Neural progenitor cell (in vitro differentiated cells): ENCODE measurements at regions not wholly inside any gene's neighbourhood (a gene's known extent, or its start where the extent isn't known, plus 50 kb on each side); places are given as distances from the start of the nearest gene placed in this dataset.

Source experiments
- EZH2 ChIP-seq: fragments of 200-600 bp; sonication (generic); IDR thresholded peaks from 2 replicates; pipeline ENCODE4 v1.6.1; 2017; ENCODE audit warnings: antibody characterized with exemption, mild to moderate bottlenecking, moderate library complexity
- TF ChIP-seq, protein P1 (sequence below): fragments of 200-600 bp; sonication (generic); IDR thresholded peaks from 2 replicates; pipeline ENCODE4 v1.5.1; 2017; ENCODE audit warnings: antibody characterized with exemption, mild to moderate bottlenecking

DNA sequence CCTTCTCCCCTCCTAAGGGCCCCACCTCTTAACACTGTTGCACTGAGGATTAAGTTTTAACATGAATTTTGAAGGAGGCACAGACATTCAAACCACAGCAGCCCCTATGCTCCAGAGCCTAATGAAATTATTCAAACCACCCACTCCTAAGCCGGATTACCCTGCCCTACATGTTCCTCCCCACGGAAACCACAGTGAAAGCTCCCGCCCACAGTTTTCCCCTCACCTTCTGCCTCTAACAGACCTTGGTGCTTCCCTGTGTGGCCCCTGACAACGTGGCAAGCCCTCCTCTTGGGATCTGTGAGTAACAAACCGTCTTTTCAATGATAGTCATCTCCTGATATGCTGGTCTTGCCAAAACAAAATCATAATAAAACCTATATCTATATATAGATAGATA lies 74.8 kb downstream of the RIN2 start:
- TF ChIP-seq, protein P1, sequence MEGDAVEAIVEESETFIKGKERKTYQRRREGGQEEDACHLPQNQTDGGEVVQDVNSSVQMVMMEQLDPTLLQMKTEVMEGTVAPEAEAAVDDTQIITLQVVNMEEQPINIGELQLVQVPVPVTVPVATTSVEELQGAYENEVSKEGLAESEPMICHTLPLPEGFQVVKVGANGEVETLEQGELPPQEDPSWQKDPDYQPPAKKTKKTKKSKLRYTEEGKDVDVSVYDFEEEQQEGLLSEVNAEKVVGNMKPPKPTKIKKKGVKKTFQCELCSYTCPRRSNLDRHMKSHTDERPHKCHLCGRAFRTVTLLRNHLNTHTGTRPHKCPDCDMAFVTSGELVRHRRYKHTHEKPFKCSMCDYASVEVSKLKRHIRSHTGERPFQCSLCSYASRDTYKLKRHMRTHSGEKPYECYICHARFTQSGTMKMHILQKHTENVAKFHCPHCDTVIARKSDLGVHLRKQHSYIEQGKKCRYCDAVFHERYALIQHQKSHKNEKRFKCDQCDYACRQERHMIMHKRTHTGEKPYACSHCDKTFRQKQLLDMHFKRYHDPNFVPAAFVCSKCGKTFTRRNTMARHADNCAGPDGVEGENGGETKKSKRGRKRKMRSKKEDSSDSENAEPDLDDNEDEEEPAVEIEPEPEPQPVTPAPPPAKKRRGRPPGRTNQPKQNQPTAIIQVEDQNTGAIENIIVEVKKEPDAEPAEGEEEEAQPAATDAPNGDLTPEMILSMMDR = no peak
- TF ChIP-seq EZH2 = no peak
